ENCODE measurements at regions not wholly inside any gene's neighbourhood (a gene's known extent, or its start where the extent isn't known, plus 50 kb on each side); places are given as distances from the start of the nearest gene placed in this dataset.

DNA sequence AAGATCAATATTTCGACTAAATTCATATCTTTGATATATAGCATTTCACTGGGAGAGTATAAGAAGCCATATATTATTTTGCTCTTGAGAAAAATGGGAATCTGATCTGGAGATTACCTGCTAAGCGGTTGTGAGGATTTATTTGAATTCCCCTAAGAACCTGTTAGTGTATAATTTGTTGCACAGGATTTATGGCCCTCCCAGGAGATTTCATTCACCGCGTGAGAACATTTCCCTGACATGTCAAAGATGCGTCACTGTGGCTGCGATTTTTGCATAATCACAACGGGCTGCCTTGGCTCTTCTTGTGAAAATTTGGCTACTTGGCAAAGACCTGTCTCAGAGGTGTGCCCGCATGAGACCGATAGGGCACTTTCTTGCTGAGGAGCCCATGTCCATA lies 184.7 kb upstream of the PFKP start:
- Histone ChIP-seq H3K4ac (ENCODE audit: low read depth, low read length) (no peak overlapping the region), H4K91ac (ENCODE audit: insufficient read length, low read depth, low read length) (no peak overlapping the region), H4K20me1 (ENCODE audit: control insufficient read depth, insufficient read depth, insufficient read length) (no peaks in the 10 kb centered on the region), H2BK20ac (ENCODE audit: low read depth, low read length, poor library complexity, severe bottlenecking) (no peak overlapping the region), H3K18ac (ENCODE audit: insufficient read length, low read depth, low read length) (no peak overlapping the region), H3K4me2 (ENCODE audit: insufficient read depth, insufficient read length, low read length) (no peak overlapping the region), H3K56ac (ENCODE audit: insufficient read length, low read depth, low read length) (no peak overlapping the region), H3K79me2 (ENCODE audit: insufficient read depth, low read length) (no peaks in the 10 kb centered on the region), H3K9me3 (ENCODE audit: control insufficient read depth, low read depth, low read length) (no peaks in the 10 kb centered on the region), H2BK5ac (ENCODE audit: insufficient read length, low read length) (no peak overlapping the region), H3K9ac (ENCODE audit: extremely low read depth, insufficient read length, low read length) (no peak overlapping the region), H4K8ac (replicated peaks; ENCODE audit: insufficient read length, low read depth, low read length) (no peak overlapping the region), H2AK5ac (ENCODE audit: insufficient read length, low read length) (no peak overlapping the region), H4K5ac (ENCODE audit: insufficient read length, low read depth, low read length) (no peak overlapping the region), H3K27ac (ENCODE audit: insufficient read length, low read depth, low read length) (no peak overlapping the region), H2AFZ (ENCODE audit: low read length) (no peak overlapping the region), H3K27me3 (ENCODE audit: insufficient read depth, low read length) (no peaks in the 10 kb centered on the region), H3K4me1 (ENCODE audit: insufficient read depth, low read length) (no peaks in the 10 kb centered on the region), H3K23me2 (ENCODE audit: insufficient read length, low read depth, low read length, poor library complexity, severe bottlenecking) (no peaks in the 10 kb centered on the region), H3K79me1 (ENCODE audit: insufficient read depth, low read depth, low read length, poor library complexity, severe bottlenecking) (no peaks in the 10 kb centered on the region), H2BK12ac (ENCODE audit: insufficient read length, low read depth, low read length) (no peak overlapping the region), H3K23ac (ENCODE audit: insufficient read length, low read depth, low read length) (no peak overlapping the region), H3T11ph (ENCODE audit: low read length) (no peak overlapping the region), H3K14ac (ENCODE audit: insufficient read depth, low read length) (no peak overlapping the region), H2BK120ac (ENCODE audit: low read depth, low read length, poor library complexity, severe bottlenecking) (no peak overlapping the region), H2BK15ac (ENCODE audit: low read depth, low read length) (no peak overlapping the region)
- WGBS (ENCODE audit: extremely low coverage, insufficient read length, low lambda C conversion rate), result no CpG with 5 or more reads among the region's 9 CpGs
- peaks cover 0 to 2% of the 10 kb centered on the region in 2 experiments; a peak in 2 of 5 replicates for H3K9me3 Mint-ChIP-seq
- H3K36me3 Mint-ChIP-seq (ENCODE audit: insufficient read depth in 1 of 3, low read depth in 3 of 3), result no peaks in the 10 kb centered on the region
- no peak for DNase-seq
- peaks cover 2% of the 10 kb centered on the region; the same call in 1 of the 2 replicates for H3K27me3 Mint-ChIP-seq (ENCODE audit: low read depth)
- TF ChIP-seq, protein P1, sequence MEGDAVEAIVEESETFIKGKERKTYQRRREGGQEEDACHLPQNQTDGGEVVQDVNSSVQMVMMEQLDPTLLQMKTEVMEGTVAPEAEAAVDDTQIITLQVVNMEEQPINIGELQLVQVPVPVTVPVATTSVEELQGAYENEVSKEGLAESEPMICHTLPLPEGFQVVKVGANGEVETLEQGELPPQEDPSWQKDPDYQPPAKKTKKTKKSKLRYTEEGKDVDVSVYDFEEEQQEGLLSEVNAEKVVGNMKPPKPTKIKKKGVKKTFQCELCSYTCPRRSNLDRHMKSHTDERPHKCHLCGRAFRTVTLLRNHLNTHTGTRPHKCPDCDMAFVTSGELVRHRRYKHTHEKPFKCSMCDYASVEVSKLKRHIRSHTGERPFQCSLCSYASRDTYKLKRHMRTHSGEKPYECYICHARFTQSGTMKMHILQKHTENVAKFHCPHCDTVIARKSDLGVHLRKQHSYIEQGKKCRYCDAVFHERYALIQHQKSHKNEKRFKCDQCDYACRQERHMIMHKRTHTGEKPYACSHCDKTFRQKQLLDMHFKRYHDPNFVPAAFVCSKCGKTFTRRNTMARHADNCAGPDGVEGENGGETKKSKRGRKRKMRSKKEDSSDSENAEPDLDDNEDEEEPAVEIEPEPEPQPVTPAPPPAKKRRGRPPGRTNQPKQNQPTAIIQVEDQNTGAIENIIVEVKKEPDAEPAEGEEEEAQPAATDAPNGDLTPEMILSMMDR (conservative IDR thresholded peaks at IDR 0.05), result no peak
- no peak overlapping the region for H3K27ac Mint-ChIP-seq
- no peak overlapping the region for H3K4me3 Mint-ChIP-seq
- H3K4me1 Mint-ChIP-seq, result peaks cover 4% of the 10 kb centered on the region in 2 experiments; a peak in 3 of 4 replicates
